NT2/D1 (cell line): ENCODE measurements at regions not wholly inside any gene's neighbourhood (a gene's known extent, or its start where the extent isn't known, plus 50 kb on each side); places are given as distances from the start of the nearest gene placed in this dataset.

Experiments used
- DNase-seq: peaks from one replicate; pipeline ENCODE4 v3.0.0-alpha.2; 2011; ENCODE audit warnings: low read depth, low spot score
- H3K27me3 ChIP-seq: 2 replicates; pipeline ENCODE4 v1.6.0; 2011; ENCODE audit warnings: mild to moderate bottlenecking; ENCODE audit not compliant: insufficient read length, insufficient read depth
- H3K36me3 ChIP-seq: 2 replicates; pipeline ENCODE4 v1.6.1; 2011; ENCODE audit warnings: mild to moderate bottlenecking, low read length, mixed read lengths; ENCODE audit not compliant: insufficient read depth, insufficient read length
- H3K4me1 ChIP-seq: 2 replicates; pipeline ENCODE4 v1.5.1; 2011; ENCODE audit not compliant: insufficient read depth, insufficient read length
- H3K4me3 ChIP-seq: 2 replicates; pipeline ENCODE4 v1.5.1; 2011; ENCODE audit warnings: low read depth; ENCODE audit not compliant: insufficient read length
- H3K9ac ChIP-seq: 2 replicates; pipeline ENCODE4 v1.6.0; 2011; ENCODE audit warnings: low read depth; ENCODE audit not compliant: insufficient read length
- H3K9me3 ChIP-seq: 2 replicates; pipeline ENCODE4 v1.5.1; 2011; ENCODE audit warnings: mild to moderate bottlenecking, low read length; ENCODE audit not compliant: insufficient read depth
- SUZ12 ChIP-seq: IDR thresholded peaks from 2 replicates; pipeline ENCODE4 v1.6.1; 2011; ENCODE audit not compliant: insufficient read length, insufficient read depth; ENCODE audit errors: extremely low read depth
- YY1 ChIP-seq: IDR thresholded peaks from 2 replicates; pipeline ENCODE4 v1.6.1; 2011; ENCODE audit not compliant: insufficient read length, insufficient read depth
- ZNF274 ChIP-seq: IDR thresholded peaks from 2 replicates; pipeline ENCODE4 v1.6.1; 2011; ENCODE audit warnings: mild to moderate bottlenecking, low read depth, low read length

- TF ChIP-seq ZNF274 (no peak), YY1 (no peak), SUZ12 (no peak)
- Histone ChIP-seq H3K27me3 (no peaks in the 10 kb centered on the region), H3K9ac (no peak overlapping the region), H3K4me1 (no peaks in the 10 kb centered on the region), H3K9me3 (peaks cover 10% of the 10 kb centered on the region; the same call in 1 of the 2 replicates), H3K36me3 (no peaks in the 10 kb centered on the region), H3K4me3 (no peak overlapping the region)
- no peak for DNase-seq
These were observed 156.8 kb upstream of the PWP1 start for GRCh38 chr12:107528731-107529365.

DNA sequence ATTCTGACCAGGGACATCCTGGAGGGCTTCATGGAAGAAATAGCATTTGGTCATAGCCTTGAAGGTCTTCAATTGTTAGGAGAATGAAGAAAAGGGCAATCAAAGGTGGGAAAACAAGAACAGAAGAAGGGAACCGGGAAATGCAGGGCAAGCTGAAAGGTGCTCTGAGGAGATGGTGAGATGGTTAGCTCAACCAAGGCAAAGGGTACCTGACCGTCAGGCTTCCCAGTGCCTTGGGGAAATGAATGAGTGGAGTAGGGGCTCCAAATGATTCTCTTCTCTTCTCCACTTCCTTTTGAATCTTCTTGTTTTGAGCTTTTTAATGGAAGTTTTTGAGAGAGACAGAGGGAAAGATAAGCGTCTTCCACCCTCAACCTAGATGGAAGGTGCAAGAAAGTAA, 155.6 kb upstream of the PWP1 start:
- H3K4me3 ChIP-seq, result no peak overlapping the region
- H3K27me3 ChIP-seq, result no peaks in the 10 kb centered on the region
- peaks cover 10% of the 10 kb centered on the region; the same call in 1 of the 2 replicates for H3K9me3 ChIP-seq
- H3K9ac ChIP-seq, result no peak overlapping the region
- no peaks in the 10 kb centered on the region for H3K4me1 ChIP-seq
- no peak for DNase-seq
- no peak for TF ChIP-seq YY1
- no peak for TF ChIP-seq SUZ12
- TF ChIP-seq ZNF274, result no peak
- H3K36me3 ChIP-seq, result no peaks in the 10 kb centered on the region

- no peak for DNase-seq
- Histone ChIP-seq H3K4me1 (no peaks in the 10 kb centered on the region), H3K4me3 (no peak overlapping the region), H3K9me3 (peaks cover 10% of the 10 kb centered on the region; the same call in 1 of the 2 replicates), H3K36me3 (no peaks in the 10 kb centered on the region), H3K9ac (no peak overlapping the region), H3K27me3 (no peaks in the 10 kb centered on the region)
- TF ChIP-seq SUZ12, result no peak
- no peak for TF ChIP-seq ZNF274
- no peak for TF ChIP-seq YY1
These were observed 154.9 kb upstream of the PWP1 start for GRCh38 chr12:107530701-107531100.

DNA sequence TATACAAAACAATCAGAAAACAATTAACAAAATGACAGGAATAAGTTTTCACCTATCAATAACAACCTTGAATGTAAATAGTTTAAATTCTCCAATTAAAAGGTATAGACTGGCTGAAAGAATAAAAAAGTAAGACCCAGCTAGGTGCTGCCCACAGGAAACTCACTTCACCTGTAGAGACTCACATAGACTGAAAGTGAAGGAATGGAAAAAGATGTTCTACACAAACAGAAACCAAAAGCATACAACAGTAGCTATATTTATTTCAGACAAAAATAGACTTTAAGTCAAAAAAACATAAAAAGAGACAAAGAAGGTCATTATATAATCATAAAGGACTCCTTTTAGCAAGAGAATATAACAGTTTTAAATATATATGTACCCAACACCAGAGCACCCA, 152.4 kb upstream of the PWP1 start:
- Histone ChIP-seq H3K27me3 (no peaks in the 10 kb centered on the region), H3K4me1 (no peaks in the 10 kb centered on the region), H3K9me3 (peaks cover 10% of the 10 kb centered on the region; the same call in 1 of the 2 replicates), H3K4me3 (no peak overlapping the region), H3K9ac (no peak overlapping the region), H3K36me3 (no peaks in the 10 kb centered on the region)
- DNase-seq, result no peak
- TF ChIP-seq ZNF274 (no peak), YY1 (no peak), SUZ12 (no peak)

DNA sequence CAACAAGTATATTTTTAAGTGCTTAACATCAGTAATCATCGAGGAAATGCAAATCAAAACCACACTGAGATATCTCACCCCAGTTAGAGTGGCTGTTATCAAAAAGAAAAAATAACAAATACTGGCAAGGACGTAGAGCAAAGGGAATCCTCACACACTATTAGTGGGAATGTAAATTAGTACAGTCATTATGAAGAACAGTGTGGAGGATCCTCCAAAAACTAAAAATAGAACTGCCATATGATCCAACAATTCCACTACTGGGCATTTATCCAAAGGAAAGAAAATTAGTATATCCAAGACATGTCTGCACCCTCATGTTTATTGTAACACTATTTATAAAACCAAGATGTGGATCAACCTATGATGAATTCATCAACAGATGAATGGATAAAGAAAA, 149.0 kb upstream of the PWP1 start:
- TF ChIP-seq ZNF274 (no peak), YY1 (no peak), SUZ12 (no peak)
- no peak overlapping the region for H3K9ac ChIP-seq
- peaks cover 10% of the 10 kb centered on the region; the same call in 1 of the 2 replicates for H3K9me3 ChIP-seq
- DNase-seq, result no peak
- H3K27me3 ChIP-seq, result no peaks in the 10 kb centered on the region
- no peak overlapping the region for H3K4me3 ChIP-seq
- no peaks in the 10 kb centered on the region for H3K4me1 ChIP-seq
- no peaks in the 10 kb centered on the region for H3K36me3 ChIP-seq

- TF ChIP-seq SUZ12 (no peak), YY1 (no peak), ZNF274 (no peak)
- H3K9ac ChIP-seq, result no peak overlapping the region
- no peaks in the 10 kb centered on the region for H3K36me3 ChIP-seq
- DNase-seq, result no peak
- no peak overlapping the region for H3K4me3 ChIP-seq
- H3K9me3 ChIP-seq, result 0 out of 2 replicates have a peak, but pooled peaks cover 3% of the 10 kb centered on the region
- no peaks in the 10 kb centered on the region for H3K27me3 ChIP-seq
- H3K4me1 ChIP-seq, result no peaks in the 10 kb centered on the region
These were observed 148.0 kb upstream of the PWP1 start for GRCh38 chr12:107537464-107538119.

- H3K9ac ChIP-seq, result no peak overlapping the region
- no peak overlapping the region for H3K4me3 ChIP-seq
- no peaks in the 10 kb centered on the region for H3K9me3 ChIP-seq
- H3K27me3 ChIP-seq, result no peaks in the 10 kb centered on the region
- TF ChIP-seq YY1 (no peak), SUZ12 (no peak), ZNF274 (no peak)
- DNase-seq, result no peak
- no peaks in the 10 kb centered on the region for H3K36me3 ChIP-seq
- H3K4me1 ChIP-seq, result no peaks in the 10 kb centered on the region
These were observed 146.2 kb upstream of the PWP1 start for GRCh38 chr12:107539196-107539939.
